Stimulated activated CD4-positive, alpha-beta T cell treated with anti-CD3 and anti-CD28 coated beads, Interleukin-1b, Interleukin-23, amount 100 ng/mL, for 4 hours (primary cell): ENCODE measurements at regions not wholly inside any gene's neighbourhood (a gene's known extent, or its start where the extent isn't known, plus 50 kb on each side); places are given as distances from the start of the nearest gene placed in this dataset.
"Not testable (repeated sequence)": the region's sequence is repeated elsewhere in the genome, so short reads cannot be mapped to it uniquely, and the experiment has no call there.

Experiments used
- DNase-seq, 2 donors: peaks; one replicate each; pipeline ENCODE4 v3.0.0-alpha.2; 2020; ENCODE audit warnings: low read depth in 2 of 2

GRCh38 chr13:84873951-84874350, 925.3 kb downstream of the SLITRK6 start:
- no peak for DNase-seq

GRCh38 chr13:84870190-84870589, 929.0 kb downstream of the SLITRK6 start:
- no peak for DNase-seq

- DNase-seq: no peak
Observed at GRCh38 chr13:84867246-84867645, 932.0 kb downstream of the SLITRK6 start.

GRCh38 chr13:84865783-84866221, 933.4 kb downstream of the SLITRK6 start:
- no peak for DNase-seq

GRCh38 chr13:84864341-84864740, 934.9 kb downstream of the SLITRK6 start:
- DNase-seq: no peak

- DNase-seq: no peak
Observed at GRCh38 chr13:84847107-84847506, 952.1 kb downstream of the SLITRK6 start.

- DNase-seq: no peak
Observed at GRCh38 chr13:84845907-84846619, 953.2 kb downstream of the SLITRK6 start.

- no peak for DNase-seq
Observed at GRCh38 chr13:84844473-84844872, 954.7 kb downstream of the SLITRK6 start.

- no peak for DNase-seq
Observed at GRCh38 chr13:84843368-84843767, 955.9 kb downstream of the SLITRK6 start.

GRCh38 chr13:84834201-84834600, 951.9 kb upstream of the SLITRK1 start:
- no peak for DNase-seq

GRCh38 chr13:84831666-84832657, 949.7 kb upstream of the SLITRK1 start:
- peak in 1 of 2 donors; percentile 0 for DNase-seq

- DNase-seq: no peak
Observed at GRCh38 chr13:84823528-84823927, 941.3 kb upstream of the SLITRK1 start.

- DNase-seq: no peak
Observed at GRCh38 chr13:84821261-84821660, 939.0 kb upstream of the SLITRK1 start.

GRCh38 chr13:84816567-84817105, 934.4 kb upstream of the SLITRK1 start:
- DNase-seq: no peak

- no peak for DNase-seq
Observed at GRCh38 chr13:84812789-84813188, 930.5 kb upstream of the SLITRK1 start.

- no peak for DNase-seq
Observed at GRCh38 chr13:84812078-84812477, 929.8 kb upstream of the SLITRK1 start.

GRCh38 chr13:84810781-84811180, 928.5 kb upstream of the SLITRK1 start:
- DNase-seq: no peak

- no peak for DNase-seq
Observed at GRCh38 chr13:84802073-84802472, 919.8 kb upstream of the SLITRK1 start.

GRCh38 chr13:84784443-84785153, 902.3 kb upstream of the SLITRK1 start:
- DNase-seq: no peak

GRCh38 chr13:84777316-84777715, 895.0 kb upstream of the SLITRK1 start:
- DNase-seq: no peak

GRCh38 chr13:84776593-84776992, 894.3 kb upstream of the SLITRK1 start:
- DNase-seq: no peak

- DNase-seq: not testable (repeated sequence)
Observed at GRCh38 chr13:84775920-84776319, 893.6 kb upstream of the SLITRK1 start.
